ENCODE measurements at regions not wholly inside any gene's neighbourhood (a gene's known extent, or its start where the extent isn't known, plus 50 kb on each side); places are given as distances from the start of the nearest gene placed in this dataset.

GRCh38 chr4:148770377-148770776 is 328.2 kb upstream of the NR3C2 start:
- H3K4me3 ChIP-seq (ENCODE audit: control insufficient read depth, low read depth, low read length): no peak overlapping the region
- DNase-seq (ENCODE audit: low read depth): no peak
- TF ChIP-seq CTCF (conservative IDR thresholded peaks at IDR 0.05; ENCODE audit: control insufficient read depth, insufficient read depth, low read depth, low read length): no peak

DNA sequence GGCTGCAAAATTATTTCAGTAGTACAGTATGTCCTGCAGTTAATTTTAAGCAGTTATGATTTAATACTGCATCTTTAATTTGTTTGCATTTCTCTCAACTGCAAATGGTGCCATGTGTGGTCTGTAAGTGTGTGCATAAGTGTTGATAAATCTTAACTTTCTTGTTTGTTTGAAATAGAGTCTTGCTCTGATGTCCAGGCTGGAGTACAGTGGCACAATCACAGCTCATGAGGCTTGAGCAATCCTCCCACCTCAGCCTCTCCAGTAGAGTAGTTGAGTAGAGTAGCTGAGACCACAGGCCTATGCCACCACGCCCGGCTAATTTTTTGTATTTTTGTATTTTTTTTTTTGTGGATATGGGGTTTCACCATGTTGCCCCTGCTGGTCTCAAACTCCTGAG is 322.5 kb upstream of the NR3C2 start:
- no peak for TF ChIP-seq CTCF (conservative IDR thresholded peaks at IDR 0.05; ENCODE audit: control insufficient read depth, insufficient read depth, low read depth, low read length)
- no peak for DNase-seq (ENCODE audit: low read depth)

DNA sequence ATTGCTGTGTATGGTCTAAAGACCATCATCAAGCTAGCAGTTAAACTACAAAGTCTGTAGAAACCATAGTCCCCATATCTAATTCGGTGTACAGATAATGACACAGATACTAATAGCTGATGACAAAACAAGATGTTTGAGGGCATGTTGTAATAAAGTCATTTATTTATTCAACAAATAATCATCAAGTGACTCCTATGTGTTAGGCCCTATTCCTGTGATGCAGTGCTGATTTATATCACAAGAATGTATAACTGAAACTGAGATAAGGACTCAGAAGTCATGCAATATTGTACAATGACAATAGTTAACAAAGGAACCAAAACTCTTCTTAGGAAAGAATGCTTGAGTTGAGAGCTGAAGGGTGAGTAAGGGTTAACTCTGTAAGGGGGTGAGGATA is 315.0 kb upstream of the NR3C2 start:
- H3K4me3 ChIP-seq (ENCODE audit: control insufficient read depth, low read depth, low read length): no peak overlapping the region
- no peak for TF ChIP-seq CTCF (conservative IDR thresholded peaks at IDR 0.05; ENCODE audit: control insufficient read depth, insufficient read depth, low read depth, low read length)
- DNase-seq (ENCODE audit: low read depth): no peak

More for the DNA sequence above, 322.5 kb upstream of the NR3C2 start:
- H3K4me3 ChIP-seq (ENCODE audit: control insufficient read depth, low read depth, low read length): no peak overlapping the region

- no peak overlapping the region for H3K4me3 ChIP-seq (ENCODE audit: control insufficient read depth, low read depth, low read length)
- no peak for TF ChIP-seq CTCF (conservative IDR thresholded peaks at IDR 0.05; ENCODE audit: control insufficient read depth, insufficient read depth, low read depth, low read length)
- DNase-seq (ENCODE audit: low read depth): no peak
Observed at GRCh38 chr4:148749403-148749802, 307.2 kb upstream of the NR3C2 start.

DNA sequence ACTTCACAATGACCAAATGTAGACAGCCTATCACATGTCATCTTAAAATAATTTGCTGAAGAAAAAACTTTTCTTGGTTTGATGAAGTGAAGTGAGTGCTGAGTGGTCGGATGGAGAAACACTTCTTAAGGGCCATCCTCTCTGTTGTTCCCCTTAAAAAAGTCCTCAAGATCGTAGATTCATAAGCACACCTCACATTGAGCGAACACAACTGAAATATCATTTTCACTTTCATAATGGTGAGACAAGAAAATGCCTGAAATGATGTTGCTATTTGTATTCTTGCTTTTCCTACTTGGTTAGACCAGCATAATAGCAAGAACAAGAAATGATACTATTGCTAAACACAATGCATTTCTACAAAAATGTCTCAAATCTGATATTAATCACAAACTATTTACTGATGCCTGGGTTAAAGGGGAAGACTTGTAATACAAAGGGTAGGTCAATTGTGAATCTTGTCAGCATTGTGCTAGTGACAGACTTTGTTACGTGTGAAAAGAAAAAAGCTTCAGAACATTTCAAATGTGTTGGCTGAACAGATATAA is 305.6 kb upstream of the NR3C2 start:
- H3K4me3 ChIP-seq (ENCODE audit: control insufficient read depth, low read depth, low read length): no peak overlapping the region
- TF ChIP-seq CTCF (conservative IDR thresholded peaks at IDR 0.05; ENCODE audit: control insufficient read depth, insufficient read depth, low read depth, low read length): no peak
- no peak for DNase-seq (ENCODE audit: low read depth)

- H3K4me3 ChIP-seq (ENCODE audit: control insufficient read depth, low read depth, low read length): no peak overlapping the region
- TF ChIP-seq CTCF (conservative IDR thresholded peaks at IDR 0.05; ENCODE audit: control insufficient read depth, insufficient read depth, low read depth, low read length): no peak
- no peak for DNase-seq (ENCODE audit: low read depth)
Observed at GRCh38 chr4:148740701-148741100, 298.5 kb upstream of the NR3C2 start.
